ENCODE measurements at regions not wholly inside any gene's neighbourhood (a gene's known extent, or its start where the extent isn't known, plus 50 kb on each side); places are given as distances from the start of the nearest gene placed in this dataset.

- no peaks in the 10 kb centered on the region for H3K9me3 ChIP-seq
- H3K27ac ChIP-seq: peak overlapping the region; percentile 69
- H3K27me3 ChIP-seq: no peaks in the 10 kb centered on the region
- peaks cover 20% of the 10 kb centered on the region for H3K4me1 ChIP-seq
- no peaks in the 10 kb centered on the region for H3K36me3 ChIP-seq
- TF ChIP-seq POLR2AphosphoS5 (IDR thresholded peaks at IDR 0.05; ENCODE audit: insufficient read depth in 1 of 2, low read depth in 1 of 2) (no peak), POLR2A (IDR thresholded peaks at IDR 0.05) (no peak), CTCF (IDR thresholded peaks at IDR 0.05) (no peak)
- no peak overlapping the region for H3K4me3 ChIP-seq
- DNase-seq (ENCODE audit: extremely low spot score in 2 of 2): peak in 1 of 2 donors; percentile 86
- intact Hi-C loops (cut with DNase I): no loop called here
These were observed 109.8 kb downstream of the ASB7 start for GRCh38 chr15:100712226-100712625.

- Histone ChIP-seq H3K4me1 (peaks cover 20% of the 10 kb centered on the region), H3K9me3 (no peaks in the 10 kb centered on the region), H3K36me3 (no peaks in the 10 kb centered on the region), H3K4me3 (no peak overlapping the region), H3K27ac (peak overlapping the region; percentile 69), H3K27me3 (no peaks in the 10 kb centered on the region)
- TF ChIP-seq POLR2AphosphoS5 (IDR thresholded peaks at IDR 0.05; ENCODE audit: insufficient read depth in 1 of 2, low read depth in 1 of 2) (peak; percentile 27 to 71), POLR2A (IDR thresholded peaks at IDR 0.05) (no peak)
- intact Hi-C loops (cut with DNase I): no loop called here
- peak in 1 of 2 donors; percentile 81 for DNase-seq (ENCODE audit: extremely low spot score in 2 of 2)
These were observed 110.9 kb downstream of the ASB7 start for GRCh38 chr15:100713163-100713867.

DNA sequence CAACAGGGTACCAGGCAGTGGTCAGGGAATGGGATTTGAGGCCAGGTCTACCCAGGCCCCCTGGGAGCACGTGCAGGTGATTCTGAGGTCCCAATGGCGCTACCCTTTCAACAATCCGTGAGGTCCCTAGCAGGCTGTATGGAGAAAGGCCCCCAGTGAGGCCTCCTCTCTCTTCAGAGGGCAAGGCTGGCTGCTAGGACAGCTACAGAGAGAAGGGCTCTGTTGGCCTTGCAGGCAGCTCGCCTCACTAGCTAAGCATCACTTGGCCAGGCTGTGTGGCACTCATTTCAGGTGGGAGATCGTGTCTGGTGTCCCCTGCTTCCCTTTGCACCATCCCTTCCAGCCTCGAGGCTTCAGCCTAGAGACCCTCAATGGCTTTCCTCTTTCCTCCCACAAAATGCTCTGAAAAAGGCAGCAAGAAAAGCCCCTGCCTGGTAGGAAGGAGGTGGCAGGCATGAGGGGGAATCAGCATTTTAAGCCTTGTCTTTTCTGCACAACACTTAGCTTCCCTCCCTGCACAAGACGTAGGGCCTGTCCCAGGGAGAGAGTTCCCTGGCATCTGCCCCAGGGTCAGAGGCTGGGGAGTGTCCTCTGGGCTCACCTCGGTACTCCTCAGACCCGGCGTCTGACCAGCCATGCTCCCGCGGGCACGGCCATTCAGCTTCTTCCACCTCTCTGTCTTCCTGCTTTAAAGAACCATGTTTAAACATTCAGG, 111.8 kb downstream of the ASB7 start:
- Histone ChIP-seq H3K27ac (peak overlapping the region; percentile 43), H3K27me3 (no peaks in the 10 kb centered on the region), H3K4me3 (no peak overlapping the region), H3K9me3 (no peaks in the 10 kb centered on the region), H3K4me1 (peaks cover 20% of the 10 kb centered on the region), H3K36me3 (no peaks in the 10 kb centered on the region)
- TF ChIP-seq CTCF (IDR thresholded peaks at IDR 0.05): no peak
- TF ChIP-seq POLR2AphosphoS5 (IDR thresholded peaks at IDR 0.05; ENCODE audit: insufficient read depth in 1 of 2, low read depth in 1 of 2): no peak
- no peak for TF ChIP-seq POLR2A (IDR thresholded peaks at IDR 0.05)
- DNase-seq (ENCODE audit: extremely low spot score in 2 of 2): peak in 1 of 2 donors; percentile 86
- intact Hi-C loops (cut with DNase I): no loop called here

GRCh38 chr15:100714749-100715342, 112.5 kb downstream of the ASB7 start:
- peak in 1 of 2 donors; percentile 82 for DNase-seq (ENCODE audit: extremely low spot score in 2 of 2)
- TF ChIP-seq POLR2AphosphoS5 (IDR thresholded peaks at IDR 0.05; ENCODE audit: insufficient read depth in 1 of 2, low read depth in 1 of 2) (no peak), CTCF (IDR thresholded peaks at IDR 0.05) (no peak), POLR2A (IDR thresholded peaks at IDR 0.05) (no peak)
- H3K27ac ChIP-seq: no peak overlapping the region

DNA sequence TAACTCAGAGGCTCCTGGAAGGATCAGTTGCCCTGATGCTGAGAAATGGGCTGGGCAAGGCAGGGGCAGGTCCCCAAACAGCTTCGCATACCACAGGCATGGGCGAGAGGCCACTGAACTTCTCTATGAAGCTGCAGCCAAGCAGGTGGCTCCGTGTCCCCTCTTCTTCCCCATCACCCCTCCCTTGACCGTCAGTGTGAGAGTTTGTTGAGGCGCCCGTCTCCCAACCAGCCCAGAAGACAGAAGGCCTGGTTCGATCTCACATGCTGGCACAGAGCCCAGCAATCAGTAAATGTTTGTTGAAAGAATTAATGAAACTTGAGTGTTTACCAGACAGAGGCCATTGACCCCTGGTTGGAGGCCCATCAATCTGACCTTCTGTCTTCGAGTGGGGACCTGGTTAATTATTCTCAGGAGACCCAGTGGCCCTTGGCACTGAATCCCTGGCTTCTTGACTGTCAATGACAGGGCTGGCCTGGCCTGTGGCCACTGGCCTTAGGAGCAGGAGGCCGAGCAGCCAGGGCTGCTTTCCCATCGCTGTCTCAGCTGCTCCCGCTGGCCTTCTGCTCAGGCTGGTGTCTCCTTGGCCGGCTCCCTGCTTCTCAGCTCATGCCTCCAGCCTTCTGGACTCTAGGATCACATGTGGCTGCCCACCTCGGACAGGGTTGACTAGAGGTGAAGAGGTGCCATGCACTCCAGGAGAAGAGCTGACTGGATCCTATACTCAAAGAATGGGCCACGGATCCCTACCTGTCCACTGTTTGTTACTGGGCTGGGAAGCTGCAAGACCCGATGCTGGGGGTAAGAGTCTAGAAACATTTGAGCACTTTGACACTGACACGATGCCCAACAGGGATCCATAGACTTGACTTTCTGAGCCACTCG, 113.4 kb downstream of the ASB7 start:
- DNase-seq (ENCODE audit: extremely low spot score in 2 of 2): peak; percentile 82 to 86
- intact Hi-C loops (cut with DNase I): no loop called here
- Histone ChIP-seq H3K4me3 (no peak overlapping the region), H3K9me3 (no peaks in the 10 kb centered on the region), H3K36me3 (no peaks in the 10 kb centered on the region), H3K27ac (no peak overlapping the region), H3K4me1 (peaks cover 26% of the 10 kb centered on the region), H3K27me3 (no peaks in the 10 kb centered on the region)
- no peak for TF ChIP-seq POLR2A (IDR thresholded peaks at IDR 0.05)
- no peak for TF ChIP-seq POLR2AphosphoS5 (IDR thresholded peaks at IDR 0.05; ENCODE audit: insufficient read depth in 1 of 2, low read depth in 1 of 2)
- TF ChIP-seq CTCF (IDR thresholded peaks at IDR 0.05): no peak

More at GRCh38 chr15:100714749-100715342, 112.5 kb downstream of the ASB7 start:
- intact Hi-C loops (cut with DNase I): no loop called here
- Histone ChIP-seq H3K36me3 (no peaks in the 10 kb centered on the region), H3K4me3 (no peak overlapping the region), H3K9me3 (no peaks in the 10 kb centered on the region), H3K4me1 (peaks cover 20% of the 10 kb centered on the region), H3K27me3 (no peaks in the 10 kb centered on the region)

Data from vagina (tissue), 2 donors.